Stomach (tissue), 8 donors: ENCODE measurements at regions not wholly inside any gene's neighbourhood (a gene's known extent, or its start where the extent isn't known, plus 50 kb on each side); places are given as distances from the start of the nearest gene placed in this dataset.
A peak's percentile ranks its signal among the peaks of the same experiment; 100 is the strongest.

ENCODE experiments used
- DNase-seq, 2 donors: peaks; one replicate each; pipeline versions ENCODE4 v3.0.0 to v3.0.0-alpha.2; 2013 to 2019
- H3K27ac ChIP-seq, 5 donors: fragments of 200-600 bp in 4 of 5; sonication (generic) in 4 of 5; one replicate each; pipeline ENCODE4 v1.5.1; 2013 to 2019; ENCODE audit warnings: mild to moderate bottlenecking in 1 of 5, moderate library complexity in 1 of 5
- H3K27me3 ChIP-seq, 3 donors: fragments of 200-600 bp; sonication (generic); one replicate each; pipeline ENCODE4 v1.5.1; 2017 to 2019; ENCODE audit warnings: mixed run types in 1 of 3
- H3K36me3 ChIP-seq, 4 donors: fragments of 200-600 bp; sonication (generic); 1 replicate in 3 of 4; 2 replicates in 1 of 4; pipeline ENCODE4 v1.5.1; 2016 to 2019
- H3K4me1 ChIP-seq, 4 donors: fragments of 200-600 bp; sonication (generic); one replicate each; pipeline ENCODE4 v1.5.1; 2016 to 2019
- H3K4me3 ChIP-seq, 4 donors: fragments of 200-600 bp; sonication (generic) in 3 of 4; one replicate each; pipeline ENCODE4 v1.5.1; 2016 to 2019; ENCODE audit warnings: mild to moderate bottlenecking in 1 of 4
- H3K9me3 ChIP-seq, 4 donors: fragments of 200-600 bp; sonication (generic); one replicate each; pipeline ENCODE4 v1.5.1; 2016 to 2019
- EP300 ChIP-seq: sonication (generic); formaldehyde crosslinking; IDR thresholded peaks from one replicate; pipeline ENCODE4 v1.6.1; 2017; ENCODE audit warnings: antibody characterized with exemption
- POLR2A ChIP-seq, 4 donors: fragments of 450-650 bp; IDR thresholded peaks; one replicate each; pipeline ENCODE4 v1.6.1; 2016; ENCODE audit warnings: antibody characterized with exemption in 4 of 4, control low read depth in 2 of 4, mild to moderate bottlenecking in 1 of 4, moderate library complexity in 1 of 4
- POLR2AphosphoS5 ChIP-seq, 3 donors: sonication (generic); formaldehyde crosslinking; IDR thresholded peaks; one replicate each; pipeline ENCODE4 v1.6.1; 2016; ENCODE audit warnings: antibody characterized with exemption in 3 of 3
- WGBS, 5 donors: extraction: QIAGEN DNeasy Blood & Tissue Kit in 3 of 5; methylation state at CpG; one replicate each; pipeline versions ENCODE4 v1.1.5 to v1.1.7; 2013 to 2018; 5-methylcytosine and 5-hydroxymethylcytosine counted together
- intact Hi-C: fragments of 100-400 bp; cut with DNase I; formaldehyde crosslinking; loops from one replicate; pipeline ENCODE4 v1.15.1; 2023; ENCODE audit warnings: low total_unique reads
- TF ChIP-seq, protein P1 (sequence below), 7 experiments: fragments of 450-650 bp in 4 of 7; fragments of 200-600 bp in 3 of 7; sonication (generic) in 3 of 7; IDR thresholded peaks; one replicate each; pipeline ENCODE4 v1.5.1; 2016 to 2019; ENCODE audit warnings: antibody characterized with exemption in 7 of 7, control low read depth in 2 of 7, mild to moderate bottlenecking in 1 of 7
- donor health status: healthy with polysubstance abuse.
- donor health status: Bipolar disorder and iron deficiency.
- donor health status: healthy.

DNA sequence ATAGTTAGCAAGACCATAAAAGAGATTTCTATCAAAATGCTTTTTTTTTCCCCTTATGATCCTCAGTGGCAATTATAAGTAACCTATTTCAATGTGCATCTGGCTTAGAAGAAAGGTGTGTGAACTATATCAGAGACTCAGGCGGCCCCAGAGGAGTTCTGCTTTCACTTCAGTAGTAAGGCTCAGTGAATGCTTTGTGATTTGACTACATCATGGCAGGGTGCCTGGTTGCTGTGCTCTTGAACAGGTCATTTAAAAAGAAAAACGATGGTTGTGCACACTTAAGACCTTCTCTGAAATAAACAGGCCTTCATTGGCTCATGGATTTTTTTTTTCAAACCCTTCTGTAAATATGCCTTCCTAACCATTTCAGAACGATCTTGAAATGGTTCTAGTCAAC, 400.4 kb upstream of the RARB start:
- WGBS, 5 donors, result 15 to 41% (median 35%) methylated on average over 3 of the region's 3 CpGs
- Histone ChIP-seq H3K4me3 (no peak overlapping the region), H3K4me1 (peaks cover 0 to 11% (median 0%) of the 10 kb centered on the region in 4 donors), H3K27ac (no peak overlapping the region), H3K36me3 (no peaks in the 10 kb centered on the region), H3K9me3 (no peaks in the 10 kb centered on the region), H3K27me3 (no peaks in the 10 kb centered on the region)
- intact Hi-C loops, result no loop called here
- peak in 1 of 2 donors; percentile 44 for DNase-seq
- TF ChIP-seq POLR2A (IDR thresholded peaks at IDR 0.05) (no peak), POLR2AphosphoS5 (IDR thresholded peaks at IDR 0.05) (no peak), EP300 (no peak)
- TF ChIP-seq, protein P1, sequence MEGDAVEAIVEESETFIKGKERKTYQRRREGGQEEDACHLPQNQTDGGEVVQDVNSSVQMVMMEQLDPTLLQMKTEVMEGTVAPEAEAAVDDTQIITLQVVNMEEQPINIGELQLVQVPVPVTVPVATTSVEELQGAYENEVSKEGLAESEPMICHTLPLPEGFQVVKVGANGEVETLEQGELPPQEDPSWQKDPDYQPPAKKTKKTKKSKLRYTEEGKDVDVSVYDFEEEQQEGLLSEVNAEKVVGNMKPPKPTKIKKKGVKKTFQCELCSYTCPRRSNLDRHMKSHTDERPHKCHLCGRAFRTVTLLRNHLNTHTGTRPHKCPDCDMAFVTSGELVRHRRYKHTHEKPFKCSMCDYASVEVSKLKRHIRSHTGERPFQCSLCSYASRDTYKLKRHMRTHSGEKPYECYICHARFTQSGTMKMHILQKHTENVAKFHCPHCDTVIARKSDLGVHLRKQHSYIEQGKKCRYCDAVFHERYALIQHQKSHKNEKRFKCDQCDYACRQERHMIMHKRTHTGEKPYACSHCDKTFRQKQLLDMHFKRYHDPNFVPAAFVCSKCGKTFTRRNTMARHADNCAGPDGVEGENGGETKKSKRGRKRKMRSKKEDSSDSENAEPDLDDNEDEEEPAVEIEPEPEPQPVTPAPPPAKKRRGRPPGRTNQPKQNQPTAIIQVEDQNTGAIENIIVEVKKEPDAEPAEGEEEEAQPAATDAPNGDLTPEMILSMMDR (IDR thresholded peaks at IDR 0.05), result no peak

- intact Hi-C loops, result no loop called here
- 41 to 84% (median 59%) methylated on average over 2 of the region's 2 CpGs for WGBS, 5 donors
- no peak overlapping the region for H3K4me3 ChIP-seq
- DNase-seq, result no peak
- H3K9me3 ChIP-seq, result no peaks in the 10 kb centered on the region
- peaks cover 0 to 11% (median 0%) of the 10 kb centered on the region in 4 donors for H3K4me1 ChIP-seq
- TF ChIP-seq POLR2AphosphoS5 (IDR thresholded peaks at IDR 0.05) (no peak), POLR2A (IDR thresholded peaks at IDR 0.05) (no peak), EP300 (no peak)
- TF ChIP-seq, protein P1 (IDR thresholded peaks at IDR 0.05), result no peak
- H3K36me3 ChIP-seq, result no peaks in the 10 kb centered on the region
- no peaks in the 10 kb centered on the region for H3K27me3 ChIP-seq
- H3K27ac ChIP-seq, result no peak overlapping the region
These were observed 398.2 kb upstream of the RARB start for GRCh38 chr3:25029820-25030219.

- 69 to 86% (median 82%) methylated on average over 1 of the region's 1 CpG for WGBS, 5 donors
- no peak for DNase-seq
- Histone ChIP-seq H3K9me3 (no peaks in the 10 kb centered on the region), H3K27ac (no peak overlapping the region), H3K4me3 (no peak overlapping the region), H3K27me3 (no peaks in the 10 kb centered on the region), H3K4me1 (peaks cover 0 to 18% (median 5%) of the 10 kb centered on the region in 4 donors), H3K36me3 (no peaks in the 10 kb centered on the region)
- intact Hi-C loops, result no loop called here
- TF ChIP-seq POLR2A (IDR thresholded peaks at IDR 0.05), result no peak
- TF ChIP-seq POLR2AphosphoS5 (IDR thresholded peaks at IDR 0.05), result no peak
- no peak for TF ChIP-seq EP300
- TF ChIP-seq, protein P1 (IDR thresholded peaks at IDR 0.05), result no peak
These were observed 395.7 kb upstream of the RARB start for GRCh38 chr3:25032344-25032743.

GRCh38 chr3:25033407-25034029, 394.5 kb upstream of the RARB start:
- 63 to 71% (median 69%) methylated on average over 6 of the region's 6 CpGs for WGBS, 5 donors
- Histone ChIP-seq H3K9me3 (no peaks in the 10 kb centered on the region), H3K27ac (no peak overlapping the region), H3K4me3 (no peak overlapping the region), H3K27me3 (no peaks in the 10 kb centered on the region), H3K36me3 (no peaks in the 10 kb centered on the region), H3K4me1 (peaks cover 3 to 20% (median 12%) of the 10 kb centered on the region in 4 donors)
- TF ChIP-seq POLR2A (IDR thresholded peaks at IDR 0.05) (no peak), EP300 (no peak)
- TF ChIP-seq, protein P1 (IDR thresholded peaks at IDR 0.05), result peak in 5 of 7 experiments; percentile 8 to 41 (median 23)
- peak; percentile 26 to 66 for DNase-seq
- intact Hi-C loops, result no loop called here
